ENCODE measurements at regions not wholly inside any gene's neighbourhood (a gene's known extent, or its start where the extent isn't known, plus 50 kb on each side); places are given as distances from the start of the nearest gene placed in this dataset.

GRCh38 chr2:64908406-64908805 lies 80.8 kb upstream of the SLC1A4 start:
- TF ChIP-seq POLR2A (IDR thresholded peaks at IDR 0.05) = no peak
- TF ChIP-seq CTCF (IDR thresholded peaks at IDR 0.05) = no peak
